ENCODE measurements at regions not wholly inside any gene's neighbourhood (a gene's known extent, or its start where the extent isn't known, plus 50 kb on each side); places are given as distances from the start of the nearest gene placed in this dataset.

DNA sequence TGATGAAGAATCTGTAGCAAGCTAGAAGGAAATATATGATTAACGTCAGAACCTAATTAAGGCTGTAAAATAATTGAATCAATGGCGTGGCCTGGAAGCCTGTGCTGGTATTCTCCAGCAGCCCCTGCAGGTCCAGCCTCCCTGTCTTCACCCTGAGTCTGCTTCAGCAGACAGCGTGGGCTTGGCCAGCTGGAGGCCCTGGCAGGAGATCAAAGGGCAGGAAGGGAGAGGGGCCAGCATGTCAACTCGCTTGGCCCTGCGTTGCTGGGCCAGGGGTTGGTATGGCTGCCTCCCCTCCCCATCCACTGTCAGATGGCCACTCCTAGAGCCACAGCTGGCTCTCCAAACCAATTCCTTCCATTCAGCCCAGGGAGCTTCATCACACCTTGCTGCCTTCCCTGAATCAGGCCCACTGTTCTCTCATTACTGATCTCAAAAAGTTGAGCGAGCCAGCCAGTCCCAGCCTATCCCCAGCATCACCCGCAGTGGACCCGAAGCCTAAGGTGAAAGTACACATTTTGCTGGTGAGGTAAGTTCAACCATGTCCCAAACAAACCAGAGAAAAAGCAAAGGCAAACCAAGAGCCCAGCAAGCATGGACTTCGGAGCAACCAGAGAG is 228.4 kb upstream of the AGAP1 start:
- DNase-seq: no peak

- no peak for DNase-seq
Observed at GRCh38 chr2:235267251-235267650, 226.6 kb upstream of the AGAP1 start.

DNA sequence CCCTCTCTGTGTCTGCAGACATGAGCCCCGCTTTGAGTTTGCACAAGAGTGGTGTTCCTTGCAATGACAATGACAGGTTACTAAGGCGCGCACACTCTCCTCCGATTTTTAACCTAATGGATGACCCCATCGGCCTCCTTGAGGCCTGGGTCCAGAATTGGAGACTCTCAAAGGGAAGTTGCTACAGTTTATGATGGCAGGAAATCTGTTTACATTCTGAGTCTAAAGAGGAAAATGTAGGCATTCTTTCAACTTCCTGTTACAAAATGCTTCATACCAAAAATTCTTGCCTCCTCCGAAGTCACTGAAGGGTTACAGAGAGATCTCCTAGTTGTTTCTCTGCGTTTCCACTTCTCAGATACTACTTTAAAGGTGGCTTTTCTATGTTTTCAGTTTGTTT is 225.3 kb upstream of the AGAP1 start:
- DNase-seq: no peak

DNA sequence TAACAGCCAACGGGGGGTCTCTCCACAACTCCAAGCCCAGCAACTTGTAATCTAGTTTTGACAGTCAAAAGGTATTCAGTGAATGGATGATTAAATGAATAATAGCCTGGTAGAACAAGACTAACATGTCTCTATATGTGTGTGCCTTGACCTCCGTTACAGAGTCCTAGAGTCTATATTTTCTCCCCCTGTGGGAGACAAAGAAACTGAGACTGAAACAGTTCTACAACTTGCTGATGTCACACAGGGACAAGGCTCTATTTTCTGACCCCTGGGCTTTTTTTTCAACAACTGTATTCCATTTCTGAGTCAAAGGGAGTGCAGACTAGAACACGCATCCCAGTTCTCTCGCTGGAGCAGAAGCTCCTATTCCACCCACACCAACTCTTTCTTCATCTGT is 223.6 kb upstream of the AGAP1 start:
- DNase-seq: no peak

GRCh38 chr2:235270956-235271355 is 222.9 kb upstream of the AGAP1 start:
- DNase-seq: no peak

GRCh38 chr2:235271936-235272335 is 221.9 kb upstream of the AGAP1 start:
- DNase-seq: no peak

DNA sequence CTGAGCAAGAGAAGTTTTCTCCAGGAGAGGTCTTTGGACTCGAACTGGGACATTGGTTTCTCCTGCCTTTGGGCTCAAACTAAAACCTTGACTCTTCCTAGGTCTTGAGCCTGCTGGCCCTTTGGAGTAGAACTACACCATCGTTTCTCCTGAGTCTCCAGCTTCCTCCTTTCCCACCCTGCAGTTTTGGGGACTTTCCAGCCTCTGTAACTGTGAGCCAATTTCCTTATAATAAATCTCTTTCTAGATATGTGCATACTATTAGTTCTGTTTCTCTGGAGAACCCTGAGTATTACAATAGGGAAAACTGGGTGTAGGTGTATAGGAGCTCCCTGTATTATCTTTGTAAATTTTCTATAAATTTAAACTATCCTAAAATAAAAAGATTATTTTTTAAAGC is 219.8 kb upstream of the AGAP1 start:
- no peak for DNase-seq

GRCh38 chr2:235277485-235277884 is 216.4 kb upstream of the AGAP1 start:
- DNase-seq: no peak

GRCh38 chr2:235278771-235279355 is 215.0 kb upstream of the AGAP1 start:
- no peak for DNase-seq

DNA sequence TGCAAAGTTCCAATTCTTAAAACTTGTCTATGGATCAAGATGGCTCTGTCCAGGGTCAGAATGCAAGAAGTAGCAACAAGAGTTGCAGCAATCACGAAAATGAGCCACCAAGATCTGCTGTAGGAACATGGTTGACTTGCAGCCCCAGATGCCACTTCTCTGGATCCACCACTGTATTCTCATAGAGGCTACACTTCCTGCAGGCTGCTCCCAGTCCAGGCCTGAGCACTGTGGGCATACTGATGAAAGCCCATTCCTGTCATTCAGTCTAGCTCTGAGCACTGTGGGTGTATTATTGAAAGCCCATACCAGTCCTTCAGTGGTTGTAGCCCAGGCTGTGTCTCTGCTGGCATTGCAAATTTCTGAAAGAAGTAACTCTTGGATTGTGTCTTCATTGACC is 213.9 kb upstream of the AGAP1 start:
- DNase-seq: no peak

DNA sequence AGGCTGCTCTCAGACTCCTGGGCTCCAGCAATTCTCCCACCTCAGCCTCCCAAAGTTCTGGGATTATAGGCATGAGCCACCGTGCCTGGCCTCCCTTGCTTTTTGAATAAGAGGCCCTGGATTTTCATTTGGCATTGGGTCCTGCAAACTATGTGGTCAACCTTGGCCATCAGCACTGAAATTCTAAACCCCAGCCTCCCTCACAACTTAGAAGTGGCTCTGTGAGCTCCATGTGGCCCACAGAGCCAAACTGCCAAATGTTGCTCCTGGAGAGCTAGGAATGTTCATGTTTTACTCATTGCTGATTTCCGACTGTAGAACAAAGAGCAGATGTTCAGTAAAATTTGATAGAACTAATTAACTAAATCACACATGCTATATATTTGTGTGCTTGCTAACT is 210.6 kb upstream of the AGAP1 start:
- no peak for DNase-seq

DNA sequence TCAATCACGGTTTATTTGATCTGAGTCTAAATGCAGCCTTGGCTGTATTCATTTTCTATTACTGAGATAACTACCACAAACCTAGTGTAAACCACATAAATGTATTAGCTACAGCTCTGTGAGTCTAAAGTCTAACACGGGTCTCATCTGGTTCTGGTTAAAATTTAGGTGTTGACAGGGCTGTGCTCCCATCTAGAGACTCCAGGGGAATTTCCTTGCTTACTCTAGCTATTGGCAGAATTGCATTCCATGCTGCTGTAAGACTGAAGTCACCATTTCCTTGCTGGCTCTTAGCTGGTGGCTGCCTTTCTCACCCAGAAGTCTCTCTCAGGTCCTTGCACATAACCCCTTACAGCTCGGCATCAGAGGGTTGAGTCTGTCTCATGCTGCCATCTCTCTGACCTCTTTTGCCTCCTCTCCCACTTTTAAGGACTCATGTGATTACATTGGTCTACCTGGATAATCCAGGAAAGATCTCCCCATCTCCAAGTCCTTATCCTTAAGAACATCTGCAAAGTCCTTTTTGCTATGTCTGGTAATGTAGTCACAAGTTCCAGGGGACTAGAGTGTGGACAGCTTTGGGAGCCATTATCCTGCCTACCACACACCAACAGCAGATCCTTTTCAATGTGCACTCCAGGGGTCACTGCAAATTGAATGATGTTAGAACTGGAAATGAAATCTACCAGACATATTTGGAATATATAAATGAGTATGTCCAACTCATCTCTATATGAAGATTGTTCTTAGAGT is 207.0 kb upstream of the AGAP1 start:
- DNase-seq: no peak

- DNase-seq: no peak
Observed at GRCh38 chr2:235287375-235287733, 206.5 kb upstream of the AGAP1 start.

DNA sequence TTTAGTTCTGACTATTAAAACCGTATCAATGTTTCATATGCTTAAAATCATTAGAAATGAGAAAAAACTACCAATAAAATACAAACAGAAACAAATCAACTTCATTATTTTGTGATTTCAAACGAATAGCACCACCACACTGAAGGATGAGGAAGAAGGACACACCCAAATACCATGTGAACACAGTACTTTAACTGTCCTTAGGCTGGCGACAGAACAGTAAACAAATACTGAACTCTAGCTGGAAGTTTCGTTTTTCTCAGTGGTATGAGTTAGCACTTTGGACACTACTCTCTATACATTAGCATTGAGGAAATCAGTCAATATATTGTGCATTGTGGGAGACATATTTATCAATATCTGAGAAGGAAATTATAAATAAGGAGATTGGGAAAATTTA is 202.4 kb upstream of the AGAP1 start:
- DNase-seq: no peak

- DNase-seq: no peak
Observed at GRCh38 chr2:235293061-235293460, 200.8 kb upstream of the AGAP1 start.

DNA sequence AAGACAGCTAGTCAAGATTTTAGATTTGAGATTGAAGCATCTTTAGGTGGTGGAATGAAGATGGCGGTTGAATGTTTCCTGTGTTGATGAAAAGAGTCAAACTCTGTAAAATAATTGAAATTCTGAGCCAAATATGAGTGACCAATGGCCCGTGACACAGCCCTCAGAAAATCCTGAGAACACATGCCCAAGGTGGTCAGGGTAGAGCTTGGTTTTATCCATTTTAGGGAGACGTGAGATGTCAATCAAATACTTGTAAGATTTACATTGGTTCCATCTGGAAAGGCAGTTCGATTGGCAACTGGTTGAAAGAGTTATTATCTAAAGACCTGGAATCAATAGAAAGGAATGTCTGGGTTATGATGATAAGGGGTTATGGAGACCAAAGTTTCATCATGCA is 198.0 kb upstream of the AGAP1 start:
- no peak for DNase-seq

- DNase-seq: no peak
Observed at GRCh38 chr2:235300368-235301201, 193.3 kb upstream of the AGAP1 start.

DNA sequence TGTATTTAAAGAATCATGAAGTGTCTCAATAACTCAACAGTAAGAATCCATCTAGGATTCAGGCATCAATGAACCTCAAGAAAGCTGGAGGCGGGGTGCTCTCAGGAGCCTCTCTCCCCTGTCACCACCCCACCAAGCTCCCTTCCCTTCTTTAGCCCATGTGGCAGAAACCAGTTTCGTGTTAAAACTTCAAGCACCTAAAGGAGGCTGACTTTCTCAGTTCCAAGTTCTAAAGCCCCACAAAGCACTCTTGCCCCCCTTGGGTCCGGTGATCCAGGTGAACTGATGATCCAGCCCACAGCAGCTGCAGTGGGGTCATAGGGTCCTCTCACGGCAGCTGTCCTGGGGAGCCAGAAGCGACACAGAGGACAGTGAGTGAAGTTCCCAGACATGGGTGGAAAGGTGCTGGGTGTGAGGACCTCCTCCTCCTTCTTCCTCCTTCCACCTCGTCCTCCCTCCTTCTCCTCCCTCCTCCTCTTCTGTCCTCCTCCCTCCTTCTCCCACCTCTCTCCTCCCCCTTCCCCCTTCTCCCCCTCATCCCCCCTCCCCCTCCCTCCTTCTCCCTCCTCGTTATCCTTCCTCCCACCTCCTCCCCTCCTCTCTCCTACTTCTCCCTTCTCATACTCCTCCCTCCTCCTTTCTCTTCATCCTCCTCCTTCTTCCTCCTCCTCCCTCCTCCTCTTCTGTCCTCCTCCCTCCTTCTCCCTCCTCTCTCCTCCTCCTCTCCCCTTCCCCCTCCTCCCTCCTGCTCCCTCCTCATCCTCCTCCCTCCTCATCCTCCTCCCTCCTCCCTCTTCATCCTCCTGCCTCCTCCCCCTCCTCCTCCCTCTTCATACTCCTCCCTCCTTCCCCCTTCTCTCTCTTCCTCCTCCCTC is 192.4 kb upstream of the AGAP1 start:
- DNase-seq: no peak

DNA sequence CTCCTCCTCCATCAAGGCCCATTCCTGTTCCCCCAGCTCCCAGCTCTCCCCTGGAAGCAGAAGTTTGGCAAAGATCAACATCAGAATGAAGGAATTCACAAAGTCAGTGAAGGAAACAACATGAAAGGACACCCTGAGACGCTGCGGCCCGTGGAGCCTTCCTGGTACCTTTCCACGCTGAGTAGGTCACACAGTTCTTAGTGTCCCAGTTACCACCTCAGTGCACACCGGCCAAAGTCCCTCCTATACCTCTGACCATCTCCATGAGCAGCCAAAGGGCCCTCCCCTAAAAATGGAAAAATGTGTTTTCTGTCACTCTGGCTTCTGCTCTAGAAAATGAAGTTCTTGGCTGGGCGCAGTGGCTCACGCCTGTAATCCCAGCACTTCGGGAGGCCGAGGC is 191.6 kb upstream of the AGAP1 start:
- no peak for DNase-seq

DNA sequence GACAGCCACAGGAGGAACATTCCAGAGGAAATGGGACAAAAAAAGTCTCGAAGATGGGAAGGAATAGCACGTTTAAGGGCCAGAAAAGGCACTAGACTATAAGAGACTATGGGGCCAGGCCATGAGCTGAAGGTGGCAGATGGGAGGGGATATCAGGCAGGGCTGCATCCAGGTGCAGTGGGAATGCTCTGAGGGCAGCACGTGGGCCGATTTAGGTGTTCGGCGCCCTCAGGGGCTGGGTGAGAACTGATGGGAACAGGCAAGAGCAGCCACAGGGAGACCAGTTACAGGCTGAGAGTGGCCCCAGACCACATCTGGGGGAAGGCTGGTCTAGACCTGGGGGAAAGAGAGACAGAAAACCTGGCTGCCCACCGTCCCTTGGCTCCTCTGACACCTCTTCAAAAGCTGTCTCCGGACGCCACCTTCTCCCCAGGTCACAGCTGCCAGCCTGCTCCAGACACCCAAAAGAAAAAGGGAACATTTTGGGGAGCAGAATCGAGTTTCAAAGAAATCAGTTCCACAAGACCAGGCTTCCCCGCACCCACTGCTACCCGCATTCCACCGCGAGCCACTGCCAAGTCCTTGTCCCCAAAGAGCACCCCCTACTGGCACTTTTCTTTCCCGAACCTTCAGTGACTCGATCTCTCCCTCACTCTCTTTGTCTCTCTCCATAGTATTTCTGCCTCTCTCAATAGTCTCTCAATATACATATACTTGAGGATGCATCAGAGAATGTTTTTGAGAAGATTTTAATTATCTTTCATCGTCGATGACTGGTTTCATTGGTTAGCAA is 190.1 kb upstream of the AGAP1 start:
- DNase-seq: no peak

- no peak for DNase-seq
Observed at GRCh38 chr2:235305678-235306077, 188.2 kb upstream of the AGAP1 start.

GRCh38 chr2:235311044-235311443 is 182.8 kb upstream of the AGAP1 start:
- DNase-seq: no peak

All from suppressor macrophage treated with lipopolysaccharide for 4 hours (primary cell).